ENCODE measurements at regions not wholly inside any gene's neighbourhood (a gene's known extent, or its start where the extent isn't known, plus 50 kb on each side); places are given as distances from the start of the nearest gene placed in this dataset.

- no peaks in the 10 kb centered on the region for H3K4me1 ChIP-seq (ENCODE audit: control insufficient read depth in 1 of 2, insufficient read depth in 2 of 2, low read length in 2 of 2)
- RAD21 ChIA-PET (ENCODE audit: low non-redundant PET in 1 of 2, low total read pairs in 2 of 2, uncharacterized antibody in 2 of 2, unreplicated experiment in 2 of 2), result no interaction called here
- no peaks in the 10 kb centered on the region for H4K20me1 ChIP-seq (ENCODE audit: insufficient read depth)
- no peak overlapping the region for H3K4me2 ChIP-seq (ENCODE audit: low read length)
- H3K9me2 ChIP-seq (ENCODE audit: insufficient read depth), result no peaks in the 10 kb centered on the region
- H3K36me3 ChIP-seq (ENCODE audit: control insufficient read depth in 1 of 2, insufficient read depth in 2 of 2, low read length in 2 of 2), result no peaks in the 10 kb centered on the region
- no peak overlapping the region for H3K27ac ChIP-seq (ENCODE audit: low read depth, low read length)
- H2AFZ ChIP-seq (ENCODE audit: low read depth, low read length, poor library complexity, severe bottlenecking), result no peak overlapping the region
- no peak overlapping the region for H3K9ac ChIP-seq (ENCODE audit: low read length)
- H3K79me2 ChIP-seq (ENCODE audit: insufficient read depth, low read length), result no peaks in the 10 kb centered on the region
- ATAC-seq, result no peak
- intact Hi-C loops (cut with micrococcal nuclease), result no loop called here
- CTCF ChIA-PET, result no interaction called here
- H3K9me3 ChIP-seq (ENCODE audit: control insufficient read depth in 1 of 2, insufficient read depth in 1 of 2, low read depth in 1 of 2, low read length in 2 of 2), result no peaks in the 10 kb centered on the region
- no peak for DNase-seq (ENCODE audit: low read depth, low spot score)
- TF ChIP-seq FOSL1 (IDR thresholded peaks at IDR 0.05; ENCODE audit: low read depth) (no peak), ZFX (IDR thresholded peaks at IDR 0.05) (no peak), ZNF274 (IDR thresholded peaks at IDR 0.05; ENCODE audit: low read depth, low read length) (no peak), ATF3 (IDR thresholded peaks at IDR 0.05) (no peak), POLR2A (IDR thresholded peaks at IDR 0.05; ENCODE audit: borderline replicate concordance, extremely low read depth, insufficient read depth, insufficient read length) (no peak), SRF (IDR thresholded peaks at IDR 0.05; ENCODE audit: low read depth) (no peak)
- TF ChIP-seq, protein P1, sequence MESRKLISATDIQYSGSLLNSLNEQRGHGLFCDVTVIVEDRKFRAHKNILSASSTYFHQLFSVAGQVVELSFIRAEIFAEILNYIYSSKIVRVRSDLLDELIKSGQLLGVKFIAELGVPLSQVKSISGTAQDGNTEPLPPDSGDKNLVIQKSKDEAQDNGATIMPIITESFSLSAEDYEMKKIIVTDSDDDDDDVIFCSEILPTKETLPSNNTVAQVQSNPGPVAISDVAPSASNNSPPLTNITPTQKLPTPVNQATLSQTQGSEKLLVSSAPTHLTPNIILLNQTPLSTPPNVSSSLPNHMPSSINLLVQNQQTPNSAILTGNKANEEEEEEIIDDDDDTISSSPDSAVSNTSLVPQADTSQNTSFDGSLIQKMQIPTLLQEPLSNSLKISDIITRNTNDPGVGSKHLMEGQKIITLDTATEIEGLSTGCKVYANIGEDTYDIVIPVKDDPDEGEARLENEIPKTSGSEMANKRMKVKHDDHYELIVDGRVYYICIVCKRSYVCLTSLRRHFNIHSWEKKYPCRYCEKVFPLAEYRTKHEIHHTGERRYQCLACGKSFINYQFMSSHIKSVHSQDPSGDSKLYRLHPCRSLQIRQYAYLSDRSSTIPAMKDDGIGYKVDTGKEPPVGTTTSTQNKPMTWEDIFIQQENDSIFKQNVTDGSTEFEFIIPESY (IDR thresholded peaks at IDR 0.05; ENCODE audit: extremely low read depth, insufficient replicate concordance, low read length), result no peak
- TF ChIP-seq, protein P2, sequence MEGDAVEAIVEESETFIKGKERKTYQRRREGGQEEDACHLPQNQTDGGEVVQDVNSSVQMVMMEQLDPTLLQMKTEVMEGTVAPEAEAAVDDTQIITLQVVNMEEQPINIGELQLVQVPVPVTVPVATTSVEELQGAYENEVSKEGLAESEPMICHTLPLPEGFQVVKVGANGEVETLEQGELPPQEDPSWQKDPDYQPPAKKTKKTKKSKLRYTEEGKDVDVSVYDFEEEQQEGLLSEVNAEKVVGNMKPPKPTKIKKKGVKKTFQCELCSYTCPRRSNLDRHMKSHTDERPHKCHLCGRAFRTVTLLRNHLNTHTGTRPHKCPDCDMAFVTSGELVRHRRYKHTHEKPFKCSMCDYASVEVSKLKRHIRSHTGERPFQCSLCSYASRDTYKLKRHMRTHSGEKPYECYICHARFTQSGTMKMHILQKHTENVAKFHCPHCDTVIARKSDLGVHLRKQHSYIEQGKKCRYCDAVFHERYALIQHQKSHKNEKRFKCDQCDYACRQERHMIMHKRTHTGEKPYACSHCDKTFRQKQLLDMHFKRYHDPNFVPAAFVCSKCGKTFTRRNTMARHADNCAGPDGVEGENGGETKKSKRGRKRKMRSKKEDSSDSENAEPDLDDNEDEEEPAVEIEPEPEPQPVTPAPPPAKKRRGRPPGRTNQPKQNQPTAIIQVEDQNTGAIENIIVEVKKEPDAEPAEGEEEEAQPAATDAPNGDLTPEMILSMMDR (IDR thresholded peaks at IDR 0.05 in 2 of 3, conservative IDR thresholded peaks at IDR 0.05 in 1 of 3; ENCODE audit: borderline replicate concordance in 1 of 3, insufficient read depth in 1 of 3, low read depth in 2 of 3, low read length in 2 of 3), result no peak
- POLR2A ChIA-PET, result no interaction called here
- H3K4me3 ChIP-seq (replicated peaks in 1 of 2; ENCODE audit: low read depth in 1 of 2, low read length in 2 of 2), result no peak overlapping the region
- no TSS peak for BruUV-seq (replicated peaks)
- no peaks in the 10 kb centered on the region for H3K27me3 ChIP-seq (ENCODE audit: insufficient read depth, low read length)
Observed at GRCh38 chr3:157961665-157962064, 144.6 kb downstream of the SHOX2 start.
